OCI-LY7 (cell line): ENCODE measurements at regions not wholly inside any gene's neighbourhood (a gene's known extent, or its start where the extent isn't known, plus 50 kb on each side); places are given as distances from the start of the nearest gene placed in this dataset.

Source experiments
- BruUV-seq: library from RNA; stranded (reverse); fragments of 400-500 nt; replicated peaks from 2 replicates; lab custom pipeline; 2021; lab: Mats Ljungman, UMichigan
- CTCF ChIA-PET: fragments of 300-600 bp; sonication (Branson Sonifier 250); formaldehyde crosslinking; loops from one replicate; lab custom pipeline; 2022; ENCODE audit warnings: antibody characterized with exemption; ENCODE audit not compliant: unreplicated experiment; lab: Charles Lee
- POLR2A ChIA-PET: fragments of 300-600 bp; sonication (Branson Sonifier 250); formaldehyde crosslinking; loops from one replicate; lab custom pipeline; 2022; ENCODE audit warnings: antibody characterized with exemption; lab: Charles Lee
- DNase-seq: peaks from one replicate; pipeline ENCODE4 v3.0.0-alpha.2; 2015; ENCODE audit warnings: low spot score
- H2AFZ ChIP-seq: fragments of 200-600 bp; sonication (generic), shearing (Covaris generic); 2 replicates; pipeline ENCODE4 v1.6.1; 2014; ENCODE audit warnings: mild to moderate bottlenecking, antibody characterized with exemption, low read length, moderate library complexity
- H3K27ac ChIP-seq: fragments of 200-600 bp; sonication (generic); 2 replicates; pipeline ENCODE4 v1.5.1; 2014; ENCODE audit warnings: mixed run types, low read depth, mild to moderate bottlenecking, moderate library complexity, low read length, inconsistent platforms; ENCODE audit not compliant: poor library complexity, severe bottlenecking
- H3K36me3 ChIP-seq: fragments of 200-600 bp; sonication (generic); 2 replicates; pipeline ENCODE4 v1.6.1; 2014; ENCODE audit warnings: mild to moderate bottlenecking, antibody characterized with exemption, low read length, moderate library complexity, mixed read lengths; ENCODE audit not compliant: insufficient read depth
- H3K4me1 ChIP-seq: fragments of 200-600 bp; sonication (generic); 2 replicates; pipeline ENCODE4 v1.5.1; 2014; ENCODE audit warnings: mild to moderate bottlenecking, low read length; ENCODE audit not compliant: insufficient read depth, poor library complexity, severe bottlenecking
- H3K4me2 ChIP-seq: fragments of 200-600 bp; sonication (generic); 2 replicates; pipeline ENCODE4 v1.6.1; 2014; ENCODE audit warnings: mild to moderate bottlenecking, low read length
- H3K4me3 ChIP-seq: fragments of 200-600 bp; sonication (generic); 2 replicates; pipeline ENCODE4 v1.5.1; 2014; ENCODE audit warnings: mild to moderate bottlenecking, low read depth, low read length; ENCODE audit not compliant: poor library complexity, severe bottlenecking
- H3K79me2 ChIP-seq: fragments of 200-600 bp; sonication (generic); 2 replicates; pipeline ENCODE4 v1.6.1; 2016; ENCODE audit warnings: low read depth, mild to moderate bottlenecking, low read length, moderate library complexity, mixed read lengths; ENCODE audit not compliant: insufficient read depth
- H3K9me2 ChIP-seq: fragments of 200-600 bp; sonication (generic); 2 replicates; pipeline ENCODE4 v1.6.1; 2016; ENCODE audit warnings: mild to moderate bottlenecking, low read length, mixed read lengths; ENCODE audit not compliant: insufficient read depth
- H3K9me3 ChIP-seq: fragments of 200-600 bp; sonication (generic); 2 replicates; pipeline ENCODE4 v1.6.1; 2014; ENCODE audit warnings: mild to moderate bottlenecking, mixed run types, low read length, mixed read lengths
- H4K20me1 ChIP-seq: fragments of 200-600 bp; sonication (generic); 2 replicates; pipeline ENCODE4 v1.6.1; 2014; ENCODE audit warnings: mild to moderate bottlenecking, antibody characterized with exemption, low read length, moderate library complexity, mixed read lengths; ENCODE audit not compliant: insufficient read depth
- EZH2phosphoT487 ChIP-seq: fragments of 200-600 bp; sonication (generic); IDR thresholded peaks from 2 replicates; pipeline ENCODE4 v1.6.1; 2018; ENCODE audit warnings: low read depth, borderline replicate concordance, mild to moderate bottlenecking, mixed run types, antibody characterized with exemption, low read length, moderate library complexity, mixed read lengths
- intact Hi-C: fragments of 100-400 bp; cut with micrococcal nuclease; formaldehyde crosslinking; loops from one replicate; pipeline ENCODE4 v1.10.0; 2022; ENCODE audit not compliant: unreplicated experiment
- TF ChIP-seq, protein P1 (sequence below): fragments of 200-600 bp; sonication (generic); conservative IDR thresholded peaks from 2 replicates; pipeline ENCODE4 v1.5.1; 2014; ENCODE audit warnings: mild to moderate bottlenecking, antibody characterized with exemption, low read length, moderate library complexity, mixed read lengths

DNA sequence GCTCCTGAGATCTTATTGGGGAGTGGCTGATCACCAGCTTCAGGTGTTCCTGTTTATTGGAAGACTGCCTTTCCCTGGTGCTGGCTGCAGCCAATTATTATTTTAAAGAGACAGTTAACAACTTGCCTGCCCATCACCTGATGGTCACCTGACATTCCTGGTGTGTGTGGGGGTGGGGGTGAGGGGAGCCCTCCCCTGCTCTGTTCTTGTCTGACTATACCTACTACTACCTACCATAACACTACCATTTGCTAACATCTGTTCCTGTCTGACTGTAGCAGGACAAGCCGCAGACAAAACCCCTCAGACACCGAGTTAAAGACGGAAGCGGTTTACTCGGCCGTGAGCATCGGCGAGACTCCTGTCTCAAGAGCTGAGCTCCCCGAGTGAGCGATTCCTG lies 54.9 kb upstream of the NBPF3 start:
- no peak overlapping the region for H3K4me3 ChIP-seq
- H2AFZ ChIP-seq: no peak overlapping the region
- DNase-seq: no peak
- H3K9me3 ChIP-seq: no peaks in the 10 kb centered on the region
- ChIA-PET CTCF (no interaction called here), POLR2A (no interaction called here)
- no peaks in the 10 kb centered on the region for H3K79me2 ChIP-seq
- no peaks in the 10 kb centered on the region for H3K9me2 ChIP-seq
- H3K4me1 ChIP-seq: peaks cover 14% of the 10 kb centered on the region
- no TSS peak for BruUV-seq
- H3K36me3 ChIP-seq: no peaks in the 10 kb centered on the region
- no peak overlapping the region for H3K4me2 ChIP-seq
- no peak overlapping the region for H3K27ac ChIP-seq
- H4K20me1 ChIP-seq: no peaks in the 10 kb centered on the region
- TF ChIP-seq EZH2phosphoT487: no peak
- TF ChIP-seq, protein P1, sequence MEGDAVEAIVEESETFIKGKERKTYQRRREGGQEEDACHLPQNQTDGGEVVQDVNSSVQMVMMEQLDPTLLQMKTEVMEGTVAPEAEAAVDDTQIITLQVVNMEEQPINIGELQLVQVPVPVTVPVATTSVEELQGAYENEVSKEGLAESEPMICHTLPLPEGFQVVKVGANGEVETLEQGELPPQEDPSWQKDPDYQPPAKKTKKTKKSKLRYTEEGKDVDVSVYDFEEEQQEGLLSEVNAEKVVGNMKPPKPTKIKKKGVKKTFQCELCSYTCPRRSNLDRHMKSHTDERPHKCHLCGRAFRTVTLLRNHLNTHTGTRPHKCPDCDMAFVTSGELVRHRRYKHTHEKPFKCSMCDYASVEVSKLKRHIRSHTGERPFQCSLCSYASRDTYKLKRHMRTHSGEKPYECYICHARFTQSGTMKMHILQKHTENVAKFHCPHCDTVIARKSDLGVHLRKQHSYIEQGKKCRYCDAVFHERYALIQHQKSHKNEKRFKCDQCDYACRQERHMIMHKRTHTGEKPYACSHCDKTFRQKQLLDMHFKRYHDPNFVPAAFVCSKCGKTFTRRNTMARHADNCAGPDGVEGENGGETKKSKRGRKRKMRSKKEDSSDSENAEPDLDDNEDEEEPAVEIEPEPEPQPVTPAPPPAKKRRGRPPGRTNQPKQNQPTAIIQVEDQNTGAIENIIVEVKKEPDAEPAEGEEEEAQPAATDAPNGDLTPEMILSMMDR: no peak
- intact Hi-C loops: no loop called here

DNA sequence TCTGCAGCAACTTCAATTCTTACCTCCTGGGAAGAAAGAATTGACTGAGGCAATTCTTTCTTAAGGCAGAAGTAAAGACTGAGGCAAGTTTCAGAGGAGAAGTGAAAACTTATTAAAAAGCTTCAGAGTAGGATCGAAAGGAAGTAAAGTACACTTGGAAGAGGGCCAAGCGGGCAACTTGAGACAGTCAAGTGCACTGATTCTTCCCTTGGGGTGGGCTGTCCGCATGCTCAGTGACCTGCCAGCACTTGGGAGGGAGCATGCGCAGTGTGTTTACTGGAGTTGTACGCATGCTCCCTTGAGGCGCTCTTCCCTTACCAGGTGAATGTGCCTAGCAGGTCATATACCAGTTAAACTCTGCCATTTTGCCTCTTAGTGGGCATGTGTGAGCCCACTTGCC lies 55.3 kb upstream of the NBPF3 start:
- TF ChIP-seq EZH2phosphoT487: no peak
- TF ChIP-seq, protein P1: no peak
- H3K4me1 ChIP-seq: peaks cover 14% of the 10 kb centered on the region
- no peaks in the 10 kb centered on the region for H4K20me1 ChIP-seq
- POLR2A ChIA-PET: no interaction called here
- no peak overlapping the region for H3K4me3 ChIP-seq
- H2AFZ ChIP-seq: no peak overlapping the region
- intact Hi-C loops: no loop called here
- no peaks in the 10 kb centered on the region for H3K36me3 ChIP-seq
- peak; percentile 27 for DNase-seq
- H3K27ac ChIP-seq: no peak overlapping the region
- H3K4me2 ChIP-seq: no peak overlapping the region
- no peaks in the 10 kb centered on the region for H3K79me2 ChIP-seq
- CTCF ChIA-PET: no interaction called here
- no peaks in the 10 kb centered on the region for H3K9me3 ChIP-seq
- no TSS peak for BruUV-seq
- H3K9me2 ChIP-seq: no peaks in the 10 kb centered on the region

DNA sequence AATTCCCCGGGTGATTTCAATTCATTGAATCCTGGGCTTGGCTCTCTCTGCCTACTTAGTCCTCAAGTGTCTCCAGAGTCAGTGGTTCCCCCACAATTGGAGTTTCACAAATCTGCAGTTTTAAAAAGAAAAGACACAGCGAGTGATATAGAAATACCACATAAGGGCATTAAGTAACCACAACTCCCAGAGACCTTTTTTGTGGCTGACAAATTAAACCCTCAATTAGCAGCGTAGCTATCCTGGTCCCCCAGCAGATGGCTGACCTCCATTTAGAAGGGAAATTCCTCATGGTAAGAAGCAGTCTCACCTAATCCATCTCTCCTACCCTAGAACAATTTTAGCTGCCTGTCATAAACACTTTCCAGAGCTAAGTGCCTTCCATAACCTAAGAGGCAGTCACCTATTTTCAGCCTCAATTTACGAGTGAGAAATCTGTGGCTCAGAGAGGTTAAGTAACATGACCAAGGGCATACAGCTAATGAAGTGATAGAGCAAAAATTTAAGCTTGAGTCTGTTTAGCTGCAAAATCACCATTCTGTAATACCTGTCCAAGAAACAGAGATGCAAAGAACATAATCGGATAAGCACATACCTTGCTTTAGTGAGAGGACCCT lies 56.0 kb upstream of the NBPF3 start:
- POLR2A ChIA-PET: no interaction called here

More for the DNA sequence above, 56.0 kb upstream of the NBPF3 start:
- Histone ChIP-seq H3K27ac (no peak overlapping the region), H3K4me3 (no peak overlapping the region), H3K4me2 (no peak overlapping the region), H3K79me2 (no peaks in the 10 kb centered on the region), H3K9me2 (no peaks in the 10 kb centered on the region), H3K36me3 (no peaks in the 10 kb centered on the region), H2AFZ (no peak overlapping the region), H4K20me1 (no peaks in the 10 kb centered on the region), H3K4me1 (peaks cover 14% of the 10 kb centered on the region), H3K9me3 (no peaks in the 10 kb centered on the region)
- no TSS peak for BruUV-seq
- intact Hi-C loops: no loop called here
- CTCF ChIA-PET: no interaction called here
- no peak for TF ChIP-seq EZH2phosphoT487
- TF ChIP-seq, protein P1: 0 out of 2 replicates have a peak, but pooled peaks have one; percentile 13
- no peak for DNase-seq
